Endothelial cell of umbilical vein (primary cell): ENCODE measurements at regions not wholly inside any gene's neighbourhood (a gene's known extent, or its start where the extent isn't known, plus 50 kb on each side); places are given as distances from the start of the nearest gene placed in this dataset.

Source experiments
- BruUV-seq: library from RNA; stranded (reverse); fragments of 400-500 nt; replicated peaks from 2 replicates; lab custom pipeline; 2021; lab: Mats Ljungman, UMichigan
- CTCF ChIA-PET: fragments of 300-600, 350-600 bp; sonication (Branson Sonifier 250); formaldehyde crosslinking; loops from one replicate; lab custom pipeline; 2021; ENCODE audit warnings: antibody characterized with exemption, inconsistent platforms; lab: Charles Lee
- POLR2A ChIA-PET: fragments of 300-600, 350-600 bp; sonication (Branson Sonifier 250); formaldehyde crosslinking; loops from one replicate; lab custom pipeline; 2021; ENCODE audit warnings: antibody characterized with exemption, inconsistent platforms; lab: Charles Lee
- DNase-seq: peaks from one replicate; pipeline ENCODE4 v3.0.0-alpha.2; 2011; ENCODE audit warnings: low read depth, low spot score
- FAIRE-seq: peaks from 2 replicates; lab custom pipeline; 2011; peaks lifted over from hg19 to GRCh38; lab: Jason Lieb, UNC
- H2AFZ ChIP-seq: 2 replicates; pipeline ENCODE4 v1.6.0; 2012; ENCODE audit warnings: low read depth, low read length, control low read depth, inconsistent platforms
- H3K27ac ChIP-seq: 2 replicates; pipeline ENCODE4 v1.5.1; 2011; ENCODE audit warnings: low read depth, mild to moderate bottlenecking, control low read depth, low read length, moderate library complexity; ENCODE audit not compliant: insufficient read depth
- H3K27me3 ChIP-seq, 2 experiments: 2 replicates each; pipeline versions ENCODE4 v1.6.0 to v1.6.1; 2011; ENCODE audit warnings: low read length in 2 of 2, mixed read lengths in 1 of 2; ENCODE audit not compliant: control insufficient read depth in 2 of 2, insufficient read depth in 2 of 2
- H3K36me3 ChIP-seq, 2 experiments: 2 replicates in 1 of 2; 3 replicates in 1 of 2; pipeline ENCODE4 v1.5.1; 2011; ENCODE audit warnings: low read length in 2 of 2, mild to moderate bottlenecking in 1 of 2, moderate library complexity in 1 of 2; ENCODE audit not compliant: control insufficient read depth in 2 of 2, insufficient read depth in 2 of 2; ENCODE audit errors: extremely low read depth in 1 of 2
- H3K4me1 ChIP-seq: 3 replicates; pipeline ENCODE4 v1.5.1; 2011; ENCODE audit warnings: mild to moderate bottlenecking, low read length; ENCODE audit not compliant: control insufficient read depth, insufficient read depth; ENCODE audit errors: extremely low read depth
- H3K4me2 ChIP-seq: 2 replicates; pipeline ENCODE4 v1.6.1; 2011; ENCODE audit warnings: low read length, control low read depth, mixed read lengths; ENCODE audit not compliant: insufficient read depth
- H3K4me3 ChIP-seq, 3 experiments: fragments of 200-600 bp in 1 of 3; sonication (generic), shearing (Covaris generic) in 1 of 3; replicated peaks in 1 of 3; 2 replicates each; pipeline ENCODE4 v1.5.1; 2011 to 2016; ENCODE audit warnings: control low read depth in 3 of 3, low read length in 3 of 3, mild to moderate bottlenecking in 2 of 3, inconsistent platforms in 1 of 3, low read depth in 1 of 3, moderate library complexity in 1 of 3; ENCODE audit not compliant: insufficient read depth in 1 of 3
- H3K79me2 ChIP-seq: 2 replicates; pipeline ENCODE4 v1.6.0; 2012; ENCODE audit warnings: low read length, inconsistent platforms; ENCODE audit not compliant: control insufficient read depth, insufficient read depth
- H3K9ac ChIP-seq: replicated peaks from 2 replicates; pipeline ENCODE3; 2011; ENCODE audit warnings: low read length, control low read depth; ENCODE audit not compliant: insufficient read depth; ENCODE audit errors: extremely low read depth
- H3K9me1 ChIP-seq: replicated peaks from 3 replicates; pipeline ENCODE4 v1.6.0; 2011; ENCODE audit warnings: mild to moderate bottlenecking, low read length; ENCODE audit not compliant: control insufficient read depth, insufficient read depth; ENCODE audit errors: extremely low read depth
- H3K9me3 ChIP-seq: replicated peaks from 2 replicates; pipeline ENCODE4 v1.5.1; 2012; ENCODE audit warnings: low read length, inconsistent platforms; ENCODE audit not compliant: control insufficient read depth, insufficient read depth
- H4K20me1 ChIP-seq: replicated peaks from 2 replicates; pipeline ENCODE3; 2011; ENCODE audit warnings: mild to moderate bottlenecking, low read length; ENCODE audit not compliant: control insufficient read depth, insufficient read depth; ENCODE audit errors: extremely low read depth
- EZH2 ChIP-seq: IDR thresholded peaks from 2 replicates; pipeline ENCODE4 v1.6.1; 2012; ENCODE audit warnings: borderline replicate concordance, low read depth, mild to moderate bottlenecking, moderate library complexity, low read length, inconsistent platforms; ENCODE audit not compliant: severe bottlenecking
- FOS ChIP-seq: IDR thresholded peaks from 2 replicates; pipeline ENCODE4 v1.6.1; 2011; ENCODE audit warnings: mild to moderate bottlenecking, low read length, moderate library complexity, borderline replicate concordance; ENCODE audit not compliant: insufficient read depth
- GATA2 ChIP-seq: IDR thresholded peaks from 2 replicates; pipeline ENCODE4 v1.7.0; 2011; ENCODE audit warnings: low read depth, mild to moderate bottlenecking, moderate library complexity, mixed read lengths, low read length; ENCODE audit not compliant: insufficient read length, insufficient read depth
- JUN ChIP-seq: IDR thresholded peaks from 2 replicates; pipeline ENCODE4 v1.6.1; 2011; ENCODE audit warnings: borderline replicate concordance, low read depth; ENCODE audit not compliant: insufficient read length, insufficient read depth
- MYC ChIP-seq: IDR thresholded peaks from one replicate; pipeline ENCODE4 v1.6.1; 2011; ENCODE audit warnings: mild to moderate bottlenecking, low read depth, low read length
- POLR2A ChIP-seq: IDR thresholded peaks from 2 replicates; pipeline ENCODE4 v1.6.1; 2012; ENCODE audit warnings: low read depth, mild to moderate bottlenecking, control low read depth, low read length
- POLR2AphosphoS5 ChIP-seq: IDR thresholded peaks from 2 replicates; pipeline ENCODE4 v1.6.1; 2012; ENCODE audit warnings: low read depth, mild to moderate bottlenecking, control low read depth, low read length, moderate library complexity; ENCODE audit not compliant: insufficient read depth
- dilution Hi-C: fragments of 300-500 bp; cut with MboI; formaldehyde crosslinking; loops from one replicate; pipeline ENCODE4 v1.15.0; 2019; ENCODE audit warnings: low sequenced_read_pairs; ENCODE audit not compliant: extremely low pct_ligation_motif_present
- intact Hi-C: fragments of 100-400 bp; cut with micrococcal nuclease; formaldehyde crosslinking; loops from one replicate; pipeline ENCODE4 v1.10.0; 2022
- TF ChIP-seq, protein P1 (sequence below): IDR thresholded peaks from 2 replicates; pipeline ENCODE4 v1.6.1; 2011; ENCODE audit not compliant: insufficient read depth, insufficient read length
- TF ChIP-seq, protein P2 (sequence below), 2 donors: IDR thresholded peaks; 1 replicate in 1 of 2; 2 replicates in 1 of 2; pipeline ENCODE4 v1.5.1; 2011; ENCODE audit warnings: low read length in 2 of 2, mild to moderate bottlenecking in 2 of 2, moderate library complexity in 2 of 2, control low read depth in 1 of 2, inconsistent platforms in 1 of 2, low read depth in 1 of 2; ENCODE audit not compliant: insufficient read depth in 1 of 2; ENCODE audit errors: extremely low read depth in 1 of 2

DNA sequence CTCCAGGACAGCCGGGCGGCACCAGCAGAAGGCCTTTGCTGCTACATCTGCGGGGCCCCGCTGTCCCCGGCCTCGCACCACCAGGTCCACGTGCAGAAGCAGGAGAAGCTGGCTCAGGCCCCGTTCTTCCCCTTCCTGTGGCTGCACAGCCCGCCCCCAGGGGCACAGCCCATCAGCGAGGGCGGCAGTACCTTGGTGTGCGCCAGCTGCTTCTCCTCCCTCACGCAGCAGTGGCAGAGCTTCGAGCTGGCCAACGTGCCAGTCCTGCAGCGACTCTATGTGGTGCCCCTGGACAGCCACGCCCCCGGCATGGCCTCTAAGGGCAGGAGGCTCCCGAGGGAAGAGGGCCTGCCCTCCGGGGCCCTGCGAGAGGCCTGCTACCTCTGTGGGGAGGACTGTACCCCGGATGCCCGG lies 58.3 kb upstream of the CIBAR2 start:
- POLR2A ChIA-PET, result interaction anchor here (1.2 kb wide), 1 partner anchor 84 kb away, joined by 3 read pairs; no protein-coding TSS in a partner anchor
- FAIRE-seq, result no peak
- no peak for DNase-seq
- intact Hi-C loops, result no loop called here
- Histone ChIP-seq H2AFZ (no peak overlapping the region), H3K4me1 (peaks cover 60% of the 10 kb centered on the region), H3K9ac (no peak overlapping the region), H3K27me3 (no peaks in the 10 kb centered on the region), H3K79me2 (peaks cover 4% of the 10 kb centered on the region), H3K36me3 (no peaks in the 10 kb centered on the region), H3K9me1 (no peaks in the 10 kb centered on the region), H4K20me1 (no peaks in the 10 kb centered on the region), H3K9me3 (no peaks in the 10 kb centered on the region), H3K4me2 (no peak overlapping the region), H3K4me3 (no peak overlapping the region), H3K27ac (no peak overlapping the region)
- TF ChIP-seq FOS, result no peak
- no peak for TF ChIP-seq POLR2AphosphoS5
- TF ChIP-seq, protein P1, sequence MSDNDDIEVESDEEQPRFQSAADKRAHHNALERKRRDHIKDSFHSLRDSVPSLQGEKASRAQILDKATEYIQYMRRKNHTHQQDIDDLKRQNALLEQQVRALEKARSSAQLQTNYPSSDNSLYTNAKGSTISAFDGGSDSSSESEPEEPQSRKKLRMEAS, result no peak
- TF ChIP-seq GATA2, result no peak
- TF ChIP-seq MYC, result no peak
- no peak for TF ChIP-seq JUN
- TF ChIP-seq EZH2, result no peak
- no peak for TF ChIP-seq POLR2A
- TF ChIP-seq, protein P2, sequence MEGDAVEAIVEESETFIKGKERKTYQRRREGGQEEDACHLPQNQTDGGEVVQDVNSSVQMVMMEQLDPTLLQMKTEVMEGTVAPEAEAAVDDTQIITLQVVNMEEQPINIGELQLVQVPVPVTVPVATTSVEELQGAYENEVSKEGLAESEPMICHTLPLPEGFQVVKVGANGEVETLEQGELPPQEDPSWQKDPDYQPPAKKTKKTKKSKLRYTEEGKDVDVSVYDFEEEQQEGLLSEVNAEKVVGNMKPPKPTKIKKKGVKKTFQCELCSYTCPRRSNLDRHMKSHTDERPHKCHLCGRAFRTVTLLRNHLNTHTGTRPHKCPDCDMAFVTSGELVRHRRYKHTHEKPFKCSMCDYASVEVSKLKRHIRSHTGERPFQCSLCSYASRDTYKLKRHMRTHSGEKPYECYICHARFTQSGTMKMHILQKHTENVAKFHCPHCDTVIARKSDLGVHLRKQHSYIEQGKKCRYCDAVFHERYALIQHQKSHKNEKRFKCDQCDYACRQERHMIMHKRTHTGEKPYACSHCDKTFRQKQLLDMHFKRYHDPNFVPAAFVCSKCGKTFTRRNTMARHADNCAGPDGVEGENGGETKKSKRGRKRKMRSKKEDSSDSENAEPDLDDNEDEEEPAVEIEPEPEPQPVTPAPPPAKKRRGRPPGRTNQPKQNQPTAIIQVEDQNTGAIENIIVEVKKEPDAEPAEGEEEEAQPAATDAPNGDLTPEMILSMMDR (IDR thresholded peaks at IDR 0.05; ENCODE audit: extremely low read depth in 1 of 2, insufficient read depth in 1 of 2, low read depth in 1 of 2, low read length in 2 of 2), result no peak
- BruUV-seq, result no TSS peak
- CTCF ChIA-PET, result interaction anchor here (1.0 to 6.0 kb wide), 4 partner anchors 28 to 75 kb away, joined by 3 to 45 read pairs (median 4); no protein-coding TSS in a partner anchor
- dilution Hi-C loops, result no loop called here
